ENCODE measurements at regions not wholly inside any gene's neighbourhood (a gene's known extent, or its start where the extent isn't known, plus 50 kb on each side); places are given as distances from the start of the nearest gene placed in this dataset.

DNA sequence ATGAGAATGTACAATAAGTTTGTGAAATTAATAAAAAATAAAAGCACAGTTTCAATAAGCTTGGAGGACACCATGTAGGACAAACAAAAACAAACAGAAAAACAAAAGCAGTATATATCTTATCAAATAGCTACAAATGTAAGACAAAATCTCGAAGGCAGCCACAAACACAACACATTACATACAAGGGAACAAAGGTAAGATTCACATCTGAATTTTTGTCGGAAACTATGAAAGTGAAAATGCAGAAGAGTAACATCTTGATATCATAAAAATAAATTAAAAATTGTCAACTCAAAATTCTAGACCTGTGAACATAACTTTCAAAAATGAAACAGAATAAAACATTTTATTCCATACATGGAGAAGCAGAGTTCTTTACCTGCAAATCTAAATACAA lies 1049.5 kb upstream of the ADGRL2 start:
- TF ChIP-seq, protein P1, sequence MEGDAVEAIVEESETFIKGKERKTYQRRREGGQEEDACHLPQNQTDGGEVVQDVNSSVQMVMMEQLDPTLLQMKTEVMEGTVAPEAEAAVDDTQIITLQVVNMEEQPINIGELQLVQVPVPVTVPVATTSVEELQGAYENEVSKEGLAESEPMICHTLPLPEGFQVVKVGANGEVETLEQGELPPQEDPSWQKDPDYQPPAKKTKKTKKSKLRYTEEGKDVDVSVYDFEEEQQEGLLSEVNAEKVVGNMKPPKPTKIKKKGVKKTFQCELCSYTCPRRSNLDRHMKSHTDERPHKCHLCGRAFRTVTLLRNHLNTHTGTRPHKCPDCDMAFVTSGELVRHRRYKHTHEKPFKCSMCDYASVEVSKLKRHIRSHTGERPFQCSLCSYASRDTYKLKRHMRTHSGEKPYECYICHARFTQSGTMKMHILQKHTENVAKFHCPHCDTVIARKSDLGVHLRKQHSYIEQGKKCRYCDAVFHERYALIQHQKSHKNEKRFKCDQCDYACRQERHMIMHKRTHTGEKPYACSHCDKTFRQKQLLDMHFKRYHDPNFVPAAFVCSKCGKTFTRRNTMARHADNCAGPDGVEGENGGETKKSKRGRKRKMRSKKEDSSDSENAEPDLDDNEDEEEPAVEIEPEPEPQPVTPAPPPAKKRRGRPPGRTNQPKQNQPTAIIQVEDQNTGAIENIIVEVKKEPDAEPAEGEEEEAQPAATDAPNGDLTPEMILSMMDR (IDR thresholded peaks at IDR 0.05), result no peak
- TF ChIP-seq POLR2A (IDR thresholded peaks at IDR 0.05), result no peak

All from adrenal gland (tissue), 5 donors.